Breast epithelium (tissue), 3 donors: ENCODE measurements at regions not wholly inside any gene's neighbourhood (a gene's known extent, or its start where the extent isn't known, plus 50 kb on each side); places are given as distances from the start of the nearest gene placed in this dataset.

ENCODE experiments used
- CTCF ChIP-seq, 3 donors: fragments of 450-650 bp; IDR thresholded peaks; one replicate each; pipeline ENCODE4 v1.5.1; 2016 to 2017; ENCODE audit warnings: antibody characterized with exemption in 3 of 3, mild to moderate bottlenecking in 3 of 3, moderate library complexity in 3 of 3
- POLR2A ChIP-seq: fragments of 450-650 bp; IDR thresholded peaks from one replicate; pipeline ENCODE4 v1.6.1; 2016; ENCODE audit warnings: antibody characterized with exemption, mild to moderate bottlenecking, moderate library complexity
- POLR2AphosphoS5 ChIP-seq, 3 donors: sonication (generic); formaldehyde crosslinking; IDR thresholded peaks; one replicate each; pipeline ENCODE4 v1.6.1; 2017; ENCODE audit warnings: antibody characterized with exemption in 3 of 3

- TF ChIP-seq POLR2A (no peak), CTCF (IDR thresholded peaks at IDR 0.05) (no peak), POLR2AphosphoS5 (IDR thresholded peaks at IDR 0.05) (no peak)
Observed at GRCh38 chr11:81634483-81634882, 1099.2 kb downstream of the FAM181B start.
